Liver (tissue), 8 donors: ENCODE measurements at regions not wholly inside any gene's neighbourhood (a gene's known extent, or its start where the extent isn't known, plus 50 kb on each side); places are given as distances from the start of the nearest gene placed in this dataset.

Experiments
- DNase-seq: peaks from one replicate; pipeline ENCODE4 v3.0.0-alpha.2; 2017; ENCODE audit warnings: low spot score
- H3K27ac ChIP-seq, 2 donors: one replicate each; pipeline ENCODE4 v1.7.0; 2013; ENCODE audit warnings: inconsistent platforms in 2 of 2, low read length in 2 of 2, control low read depth in 1 of 2, low read depth in 1 of 2, mild to moderate bottlenecking in 1 of 2
- H3K27me3 ChIP-seq, 4 donors: one replicate each; pipeline versions ENCODE4 v1.6.1 to v1.7.0; 2013; ENCODE audit warnings: low read length in 3 of 4, inconsistent platforms in 1 of 4, mild to moderate bottlenecking in 1 of 4, moderate library complexity in 1 of 4; ENCODE audit not compliant: control insufficient read depth in 4 of 4, insufficient read depth in 4 of 4
- H3K36me3 ChIP-seq, 4 donors: one replicate each; pipeline versions ENCODE4 v1.6.1 to v1.7.0; 2013; ENCODE audit warnings: low read length in 3 of 4, mild to moderate bottlenecking in 3 of 4, low read depth in 1 of 4, moderate library complexity in 1 of 4; ENCODE audit not compliant: control insufficient read depth in 4 of 4, insufficient read depth in 3 of 4
- H3K4me1 ChIP-seq, 4 donors: one replicate each; pipeline versions ENCODE4 v1.6.1 to v1.7.0; 2013; ENCODE audit warnings: low read length in 3 of 4, mild to moderate bottlenecking in 3 of 4, moderate library complexity in 1 of 4; ENCODE audit not compliant: control insufficient read depth in 4 of 4, insufficient read depth in 4 of 4
- H3K4me3 ChIP-seq, 3 donors: one replicate each; pipeline versions ENCODE4 v1.6.1 to v1.7.0; 2013; ENCODE audit warnings: low read length in 3 of 3, control low read depth in 1 of 3, low read depth in 1 of 3, mild to moderate bottlenecking in 1 of 3
- H3K9ac ChIP-seq, 2 donors: one replicate each; pipeline ENCODE4 v1.7.0; 2013; ENCODE audit warnings: low read length in 2 of 2, mild to moderate bottlenecking in 2 of 2, moderate library complexity in 2 of 2, control low read depth in 1 of 2, low read depth in 1 of 2
- H3K9me3 ChIP-seq, 4 donors: one replicate each; pipeline versions ENCODE4 v1.6.1 to v1.7.0; 2013; ENCODE audit warnings: low read length in 3 of 4; ENCODE audit not compliant: control insufficient read depth in 4 of 4
- EGR1 ChIP-seq, 2 donors: IDR thresholded peaks; 2 replicates each; pipeline ENCODE4 v1.6.1; 2016 to 2018; ENCODE audit warnings: antibody characterized with exemption in 2 of 2, low read depth in 2 of 2
- FOXA1 ChIP-seq: IDR thresholded peaks from 2 replicates; pipeline ENCODE4 v1.6.1; 2016; ENCODE audit warnings: antibody characterized with exemption
- FOXA2 ChIP-seq: IDR thresholded peaks from 2 replicates; pipeline ENCODE4 v1.6.1; 2016; ENCODE audit warnings: antibody characterized with exemption
- GABPA ChIP-seq, 2 donors: IDR thresholded peaks in 1 of 2; conservative IDR thresholded peaks in 1 of 2; 2 replicates each; pipeline ENCODE4 v1.6.1; 2016; ENCODE audit warnings: antibody characterized with exemption in 2 of 2, mild to moderate bottlenecking in 1 of 2, moderate library complexity in 1 of 2
- HNF4A ChIP-seq, 2 donors: conservative IDR thresholded peaks; 2 replicates each; pipeline ENCODE4 v1.6.1; 2016; ENCODE audit warnings: antibody characterized with exemption in 2 of 2, mild to moderate bottlenecking in 2 of 2
- HNF4G ChIP-seq: IDR thresholded peaks from 2 replicates; pipeline ENCODE4 v1.6.1; 2016; ENCODE audit warnings: antibody characterized with exemption
- JUND ChIP-seq, 2 donors: IDR thresholded peaks; 2 replicates each; pipeline ENCODE4 v1.6.1; 2016; ENCODE audit warnings: antibody characterized with exemption in 2 of 2
- NR2F2 ChIP-seq: IDR thresholded peaks from 2 replicates; pipeline ENCODE4 v1.6.1; 2016; ENCODE audit warnings: antibody characterized with exemption
- RAD21 ChIP-seq, 2 donors: IDR thresholded peaks; 2 replicates each; pipeline ENCODE4 v1.6.1; 2016; ENCODE audit warnings: antibody characterized with exemption in 2 of 2, mild to moderate bottlenecking in 2 of 2
- SP1 ChIP-seq: IDR thresholded peaks from 2 replicates; pipeline ENCODE4 v1.6.1; 2018; ENCODE audit warnings: antibody characterized with exemption, mild to moderate bottlenecking
- TAF1 ChIP-seq: conservative IDR thresholded peaks from 2 replicates; pipeline ENCODE4 v1.6.1; 2016; ENCODE audit warnings: antibody characterized with exemption, mild to moderate bottlenecking
- YY1 ChIP-seq: IDR thresholded peaks from 2 replicates; pipeline ENCODE4 v1.6.1; 2016; ENCODE audit warnings: antibody characterized with exemption, mild to moderate bottlenecking
- WGBS: extraction: QIAGEN DNeasy Blood & Tissue Kit; methylation state at CpG from one replicate; pipeline ENCODE4 v1.1.7; 2013; 5-methylcytosine and 5-hydroxymethylcytosine counted together
- TF ChIP-seq, protein P1 (sequence below): IDR thresholded peaks from 2 replicates; pipeline ENCODE4 v1.6.1; 2016; ENCODE audit warnings: antibody characterized with exemption, mild to moderate bottlenecking
- TF ChIP-seq, protein P2 (sequence below): IDR thresholded peaks from 2 replicates; pipeline ENCODE4 v1.6.1; 2016; ENCODE audit warnings: antibody characterized with exemption
- TF ChIP-seq, protein P3 (sequence below): IDR thresholded peaks from 2 replicates; pipeline ENCODE4 v1.6.1; 2016; ENCODE audit warnings: antibody characterized with exemption
- TF ChIP-seq, protein P4 (sequence below): fragments of 150-350 bp; IDR thresholded peaks from 2 replicates; pipeline ENCODE4 v1.5.1; 2017; ENCODE audit warnings: improper control_type of control experiment, low read depth, low read length; ENCODE audit not compliant: missing input control
- TF ChIP-seq, protein P5 (sequence below): IDR thresholded peaks from 2 replicates; pipeline ENCODE4 v1.6.1; 2016; ENCODE audit warnings: antibody characterized with exemption
- donor health status: healthy.
- donor health status: healthy.
- donor health status: healthy.
- donor health status: healthy.
- donor health status: healthy.

DNA sequence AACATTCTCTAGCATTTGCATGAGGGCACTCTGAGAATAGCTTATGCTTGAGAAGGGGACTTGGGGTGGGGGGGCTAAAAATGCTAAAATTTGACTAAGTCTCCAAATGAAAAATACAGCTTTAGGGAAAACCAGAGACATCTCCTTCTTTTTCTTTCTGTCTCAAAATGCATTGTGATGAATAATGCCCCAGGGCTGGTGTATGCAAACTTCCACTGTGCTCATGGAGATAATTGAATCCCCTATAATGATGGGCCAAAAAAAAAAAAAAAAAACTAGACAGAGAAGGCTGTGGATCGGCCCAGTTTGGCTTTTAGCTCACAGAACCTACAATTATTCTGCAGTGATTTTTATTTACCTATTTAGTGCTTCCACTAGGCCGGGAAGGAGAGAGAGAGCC is 147.9 kb upstream of the RORA start:
- no peaks in the 10 kb centered on the region for H3K9me3 ChIP-seq
- no peaks in the 10 kb centered on the region for H3K36me3 ChIP-seq
- H3K27me3 ChIP-seq, result no peaks in the 10 kb centered on the region
- 94% methylated on average over 2 of the region's 2 CpGs for WGBS
- no peak overlapping the region for H3K4me3 ChIP-seq
- no peak overlapping the region for H3K27ac ChIP-seq
- TF ChIP-seq, protein P1, sequence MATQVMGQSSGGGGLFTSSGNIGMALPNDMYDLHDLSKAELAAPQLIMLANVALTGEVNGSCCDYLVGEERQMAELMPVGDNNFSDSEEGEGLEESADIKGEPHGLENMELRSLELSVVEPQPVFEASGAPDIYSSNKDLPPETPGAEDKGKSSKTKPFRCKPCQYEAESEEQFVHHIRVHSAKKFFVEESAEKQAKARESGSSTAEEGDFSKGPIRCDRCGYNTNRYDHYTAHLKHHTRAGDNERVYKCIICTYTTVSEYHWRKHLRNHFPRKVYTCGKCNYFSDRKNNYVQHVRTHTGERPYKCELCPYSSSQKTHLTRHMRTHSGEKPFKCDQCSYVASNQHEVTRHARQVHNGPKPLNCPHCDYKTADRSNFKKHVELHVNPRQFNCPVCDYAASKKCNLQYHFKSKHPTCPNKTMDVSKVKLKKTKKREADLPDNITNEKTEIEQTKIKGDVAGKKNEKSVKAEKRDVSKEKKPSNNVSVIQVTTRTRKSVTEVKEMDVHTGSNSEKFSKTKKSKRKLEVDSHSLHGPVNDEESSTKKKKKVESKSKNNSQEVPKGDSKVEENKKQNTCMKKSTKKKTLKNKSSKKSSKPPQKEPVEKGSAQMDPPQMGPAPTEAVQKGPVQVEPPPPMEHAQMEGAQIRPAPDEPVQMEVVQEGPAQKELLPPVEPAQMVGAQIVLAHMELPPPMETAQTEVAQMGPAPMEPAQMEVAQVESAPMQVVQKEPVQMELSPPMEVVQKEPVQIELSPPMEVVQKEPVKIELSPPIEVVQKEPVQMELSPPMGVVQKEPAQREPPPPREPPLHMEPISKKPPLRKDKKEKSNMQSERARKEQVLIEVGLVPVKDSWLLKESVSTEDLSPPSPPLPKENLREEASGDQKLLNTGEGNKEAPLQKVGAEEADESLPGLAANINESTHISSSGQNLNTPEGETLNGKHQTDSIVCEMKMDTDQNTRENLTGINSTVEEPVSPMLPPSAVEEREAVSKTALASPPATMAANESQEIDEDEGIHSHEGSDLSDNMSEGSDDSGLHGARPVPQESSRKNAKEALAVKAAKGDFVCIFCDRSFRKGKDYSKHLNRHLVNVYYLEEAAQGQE, result no peak
- TF ChIP-seq EGR1 (IDR thresholded peaks at IDR 0.05; ENCODE audit: low read depth in 2 of 2), result no peak
- no peak for TF ChIP-seq FOXA1
- TF ChIP-seq RAD21 (IDR thresholded peaks at IDR 0.05), result no peak
- no peak for TF ChIP-seq FOXA2
- TF ChIP-seq, protein P2, sequence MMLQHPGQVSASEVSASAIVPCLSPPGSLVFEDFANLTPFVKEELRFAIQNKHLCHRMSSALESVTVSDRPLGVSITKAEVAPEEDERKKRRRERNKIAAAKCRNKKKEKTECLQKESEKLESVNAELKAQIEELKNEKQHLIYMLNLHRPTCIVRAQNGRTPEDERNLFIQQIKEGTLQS, result no peak
- no peak for TF ChIP-seq TAF1
- no peak for TF ChIP-seq GABPA (IDR thresholded peaks at IDR 0.05 in 1 of 2, conservative IDR thresholded peaks at IDR 0.05 in 1 of 2)
- TF ChIP-seq HNF4G, result no peak
- TF ChIP-seq SP1, result no peak
- no peak for TF ChIP-seq JUND (IDR thresholded peaks at IDR 0.05)
- no peak for TF ChIP-seq HNF4A (conservative IDR thresholded peaks at IDR 0.05)
- TF ChIP-seq, protein P3, sequence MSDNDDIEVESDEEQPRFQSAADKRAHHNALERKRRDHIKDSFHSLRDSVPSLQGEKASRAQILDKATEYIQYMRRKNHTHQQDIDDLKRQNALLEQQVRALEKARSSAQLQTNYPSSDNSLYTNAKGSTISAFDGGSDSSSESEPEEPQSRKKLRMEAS, result no peak
- TF ChIP-seq YY1, result no peak
- TF ChIP-seq, protein P4, sequence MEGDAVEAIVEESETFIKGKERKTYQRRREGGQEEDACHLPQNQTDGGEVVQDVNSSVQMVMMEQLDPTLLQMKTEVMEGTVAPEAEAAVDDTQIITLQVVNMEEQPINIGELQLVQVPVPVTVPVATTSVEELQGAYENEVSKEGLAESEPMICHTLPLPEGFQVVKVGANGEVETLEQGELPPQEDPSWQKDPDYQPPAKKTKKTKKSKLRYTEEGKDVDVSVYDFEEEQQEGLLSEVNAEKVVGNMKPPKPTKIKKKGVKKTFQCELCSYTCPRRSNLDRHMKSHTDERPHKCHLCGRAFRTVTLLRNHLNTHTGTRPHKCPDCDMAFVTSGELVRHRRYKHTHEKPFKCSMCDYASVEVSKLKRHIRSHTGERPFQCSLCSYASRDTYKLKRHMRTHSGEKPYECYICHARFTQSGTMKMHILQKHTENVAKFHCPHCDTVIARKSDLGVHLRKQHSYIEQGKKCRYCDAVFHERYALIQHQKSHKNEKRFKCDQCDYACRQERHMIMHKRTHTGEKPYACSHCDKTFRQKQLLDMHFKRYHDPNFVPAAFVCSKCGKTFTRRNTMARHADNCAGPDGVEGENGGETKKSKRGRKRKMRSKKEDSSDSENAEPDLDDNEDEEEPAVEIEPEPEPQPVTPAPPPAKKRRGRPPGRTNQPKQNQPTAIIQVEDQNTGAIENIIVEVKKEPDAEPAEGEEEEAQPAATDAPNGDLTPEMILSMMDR, result no peak
- TF ChIP-seq NR2F2, result no peak
- no peak overlapping the region for H3K9ac ChIP-seq
- no peak for DNase-seq
- H3K4me1 ChIP-seq, result peaks cover 5 to 40% (median 15%) of the 10 kb centered on the region in 4 donors

DNA sequence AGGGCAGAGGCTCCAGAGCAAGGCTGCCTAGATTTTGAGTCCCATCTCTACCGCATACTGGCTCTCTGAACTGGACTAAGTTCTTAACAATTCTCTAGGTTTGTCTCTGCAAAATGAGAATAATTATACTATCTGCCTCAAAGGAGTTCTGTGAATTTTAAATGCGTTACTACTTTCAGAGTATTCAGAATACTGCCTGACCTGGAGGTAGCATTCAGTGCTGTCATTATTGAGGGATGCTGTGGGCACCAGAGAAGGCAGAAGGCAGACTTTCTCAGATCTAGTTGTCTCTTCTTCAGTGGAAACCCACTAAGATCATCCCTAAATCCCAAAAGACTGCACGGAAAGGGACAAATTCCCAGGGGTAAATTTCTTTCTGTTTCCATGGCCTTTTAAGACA is 147.4 kb upstream of the RORA start:
- Histone ChIP-seq H3K27ac (no peak overlapping the region), H3K9me3 (no peaks in the 10 kb centered on the region), H3K9ac (no peak overlapping the region), H3K27me3 (no peaks in the 10 kb centered on the region), H3K36me3 (no peaks in the 10 kb centered on the region), H3K4me1 (peaks cover 5 to 40% (median 15%) of the 10 kb centered on the region in 4 donors), H3K4me3 (no peak overlapping the region)
- no peak for DNase-seq
- 95% methylated on average over 3 of the region's 3 CpGs for WGBS
- TF ChIP-seq, protein P3, result no peak
- TF ChIP-seq JUND (IDR thresholded peaks at IDR 0.05), result no peak
- TF ChIP-seq GABPA (IDR thresholded peaks at IDR 0.05 in 1 of 2, conservative IDR thresholded peaks at IDR 0.05 in 1 of 2), result no peak
- TF ChIP-seq, protein P1, result no peak
- TF ChIP-seq EGR1 (IDR thresholded peaks at IDR 0.05; ENCODE audit: low read depth in 2 of 2), result no peak
- TF ChIP-seq, protein P2, result no peak
- TF ChIP-seq, protein P4, result no peak
- no peak for TF ChIP-seq TAF1
- TF ChIP-seq FOXA1, result no peak
- TF ChIP-seq, protein P5, sequence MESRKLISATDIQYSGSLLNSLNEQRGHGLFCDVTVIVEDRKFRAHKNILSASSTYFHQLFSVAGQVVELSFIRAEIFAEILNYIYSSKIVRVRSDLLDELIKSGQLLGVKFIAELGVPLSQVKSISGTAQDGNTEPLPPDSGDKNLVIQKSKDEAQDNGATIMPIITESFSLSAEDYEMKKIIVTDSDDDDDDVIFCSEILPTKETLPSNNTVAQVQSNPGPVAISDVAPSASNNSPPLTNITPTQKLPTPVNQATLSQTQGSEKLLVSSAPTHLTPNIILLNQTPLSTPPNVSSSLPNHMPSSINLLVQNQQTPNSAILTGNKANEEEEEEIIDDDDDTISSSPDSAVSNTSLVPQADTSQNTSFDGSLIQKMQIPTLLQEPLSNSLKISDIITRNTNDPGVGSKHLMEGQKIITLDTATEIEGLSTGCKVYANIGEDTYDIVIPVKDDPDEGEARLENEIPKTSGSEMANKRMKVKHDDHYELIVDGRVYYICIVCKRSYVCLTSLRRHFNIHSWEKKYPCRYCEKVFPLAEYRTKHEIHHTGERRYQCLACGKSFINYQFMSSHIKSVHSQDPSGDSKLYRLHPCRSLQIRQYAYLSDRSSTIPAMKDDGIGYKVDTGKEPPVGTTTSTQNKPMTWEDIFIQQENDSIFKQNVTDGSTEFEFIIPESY, result no peak
